ENCODE measurements at regions not wholly inside any gene's neighbourhood (a gene's known extent, or its start where the extent isn't known, plus 50 kb on each side); places are given as distances from the start of the nearest gene placed in this dataset.
"Not testable (repeated sequence)": the region's sequence is repeated elsewhere in the genome, so short reads cannot be mapped to it uniquely, and the experiment has no call there.

DNA sequence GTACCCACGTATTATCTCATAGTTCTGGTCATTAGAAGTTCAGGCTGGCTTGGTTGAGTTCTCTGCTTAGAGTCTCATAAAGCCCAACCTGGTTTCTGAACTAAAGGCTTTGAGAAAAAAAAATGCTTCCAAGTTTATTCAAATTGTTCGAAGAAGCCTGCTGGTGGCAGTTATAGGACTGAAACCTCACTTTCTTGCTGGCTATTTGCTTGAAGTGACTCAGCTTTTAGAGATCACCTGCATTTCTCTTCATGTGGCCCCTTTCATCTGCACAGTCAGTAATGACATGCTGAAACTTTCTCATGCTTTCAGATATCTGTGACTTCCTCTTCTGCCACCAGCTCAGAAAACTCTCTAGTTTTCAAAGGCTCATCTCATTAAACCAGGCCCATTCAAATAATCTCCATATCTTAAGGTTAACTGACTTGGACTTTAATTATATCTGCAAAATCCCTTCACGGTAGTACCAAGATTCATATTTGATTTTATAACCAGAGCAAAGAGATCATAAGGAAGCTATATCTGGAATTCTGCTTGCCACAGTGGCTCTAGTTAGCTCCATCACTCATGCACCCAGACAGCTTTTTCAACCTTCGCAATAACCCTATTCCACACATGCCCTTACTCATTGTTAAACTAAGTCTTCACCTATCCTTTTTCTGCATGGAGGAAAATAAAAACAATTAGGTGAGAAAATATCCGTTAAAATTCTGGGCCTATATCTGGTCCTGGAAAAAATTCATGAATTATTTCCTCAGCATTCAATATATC is 433.8 kb upstream of the CBLB start:
- intact Hi-C loops (cut with micrococcal nuclease) = no loop called here
- no peaks in the 10 kb centered on the region for H3K36me3 ChIP-seq
- DNase-seq = no peak
- no peaks in the 10 kb centered on the region for H3K4me1 ChIP-seq
- H3K27ac ChIP-seq (replicated peaks) = no peak overlapping the region
- TF ChIP-seq, protein P1, sequence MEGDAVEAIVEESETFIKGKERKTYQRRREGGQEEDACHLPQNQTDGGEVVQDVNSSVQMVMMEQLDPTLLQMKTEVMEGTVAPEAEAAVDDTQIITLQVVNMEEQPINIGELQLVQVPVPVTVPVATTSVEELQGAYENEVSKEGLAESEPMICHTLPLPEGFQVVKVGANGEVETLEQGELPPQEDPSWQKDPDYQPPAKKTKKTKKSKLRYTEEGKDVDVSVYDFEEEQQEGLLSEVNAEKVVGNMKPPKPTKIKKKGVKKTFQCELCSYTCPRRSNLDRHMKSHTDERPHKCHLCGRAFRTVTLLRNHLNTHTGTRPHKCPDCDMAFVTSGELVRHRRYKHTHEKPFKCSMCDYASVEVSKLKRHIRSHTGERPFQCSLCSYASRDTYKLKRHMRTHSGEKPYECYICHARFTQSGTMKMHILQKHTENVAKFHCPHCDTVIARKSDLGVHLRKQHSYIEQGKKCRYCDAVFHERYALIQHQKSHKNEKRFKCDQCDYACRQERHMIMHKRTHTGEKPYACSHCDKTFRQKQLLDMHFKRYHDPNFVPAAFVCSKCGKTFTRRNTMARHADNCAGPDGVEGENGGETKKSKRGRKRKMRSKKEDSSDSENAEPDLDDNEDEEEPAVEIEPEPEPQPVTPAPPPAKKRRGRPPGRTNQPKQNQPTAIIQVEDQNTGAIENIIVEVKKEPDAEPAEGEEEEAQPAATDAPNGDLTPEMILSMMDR (IDR thresholded peaks at IDR 0.05; ENCODE audit: borderline replicate concordance) = no peak
- no peak overlapping the region for H3K4me3 ChIP-seq
- H3K27me3 ChIP-seq (ENCODE audit: low read depth) = no peaks in the 10 kb centered on the region
- H3K9me3 ChIP-seq (replicated peaks) = no peaks in the 10 kb centered on the region

DNA sequence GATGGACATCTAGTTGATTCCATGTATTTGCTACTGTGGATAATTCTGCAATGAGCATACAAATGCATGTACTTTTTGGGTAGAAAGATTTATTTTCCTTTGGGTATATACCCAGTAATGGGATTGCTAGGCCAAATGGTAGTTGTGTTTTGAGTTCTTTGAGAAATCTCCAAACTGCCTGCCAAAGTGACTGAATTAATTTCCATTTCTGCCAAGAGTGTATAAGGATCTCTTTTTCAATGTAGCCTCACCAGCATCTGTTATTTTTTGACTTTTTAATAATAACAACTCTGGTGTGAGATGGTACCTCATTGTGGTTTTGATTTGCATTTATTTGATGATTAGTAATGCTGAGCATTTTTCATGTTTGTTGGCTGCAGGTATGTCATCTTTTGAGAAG is 435.0 kb upstream of the CBLB start:
- no peak for DNase-seq
- Histone ChIP-seq H3K27ac (replicated peaks) (no peak overlapping the region), H3K4me1 (no peaks in the 10 kb centered on the region), H3K36me3 (no peaks in the 10 kb centered on the region), H3K27me3 (ENCODE audit: low read depth) (no peaks in the 10 kb centered on the region), H3K4me3 (no peak overlapping the region), H3K9me3 (replicated peaks) (no peaks in the 10 kb centered on the region)
- TF ChIP-seq, protein P1 (IDR thresholded peaks at IDR 0.05; ENCODE audit: borderline replicate concordance) = no peak
- intact Hi-C loops (cut with micrococcal nuclease) = no loop called here

DNA sequence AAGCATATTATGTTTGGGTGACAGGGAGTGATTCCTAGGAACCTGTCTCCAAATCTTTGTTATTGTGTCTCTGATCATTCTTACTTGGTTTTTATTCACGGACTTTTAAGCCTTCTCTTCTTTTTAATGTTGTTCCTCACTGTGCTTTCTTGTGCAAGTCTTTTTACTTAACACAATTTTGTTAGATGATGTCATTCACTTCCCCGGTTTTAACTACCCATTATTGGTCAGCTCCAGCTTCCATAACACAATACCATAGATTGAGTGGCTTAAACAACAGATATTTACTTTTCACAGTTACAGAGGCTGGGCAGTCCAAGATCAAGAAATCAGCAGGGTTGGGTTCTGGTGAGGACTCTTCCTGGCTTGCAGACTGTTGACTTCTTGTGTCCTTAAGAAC is 436.3 kb upstream of the CBLB start:
- Histone ChIP-seq H3K27ac (replicated peaks) (no peak overlapping the region), H3K36me3 (no peaks in the 10 kb centered on the region), H3K4me3 (no peak overlapping the region), H3K9me3 (replicated peaks) (no peaks in the 10 kb centered on the region), H3K27me3 (ENCODE audit: low read depth) (no peaks in the 10 kb centered on the region), H3K4me1 (no peaks in the 10 kb centered on the region)
- TF ChIP-seq, protein P1 (IDR thresholded peaks at IDR 0.05; ENCODE audit: borderline replicate concordance) = no peak
- no peak for DNase-seq
- intact Hi-C loops (cut with micrococcal nuclease) = no loop called here

DNA sequence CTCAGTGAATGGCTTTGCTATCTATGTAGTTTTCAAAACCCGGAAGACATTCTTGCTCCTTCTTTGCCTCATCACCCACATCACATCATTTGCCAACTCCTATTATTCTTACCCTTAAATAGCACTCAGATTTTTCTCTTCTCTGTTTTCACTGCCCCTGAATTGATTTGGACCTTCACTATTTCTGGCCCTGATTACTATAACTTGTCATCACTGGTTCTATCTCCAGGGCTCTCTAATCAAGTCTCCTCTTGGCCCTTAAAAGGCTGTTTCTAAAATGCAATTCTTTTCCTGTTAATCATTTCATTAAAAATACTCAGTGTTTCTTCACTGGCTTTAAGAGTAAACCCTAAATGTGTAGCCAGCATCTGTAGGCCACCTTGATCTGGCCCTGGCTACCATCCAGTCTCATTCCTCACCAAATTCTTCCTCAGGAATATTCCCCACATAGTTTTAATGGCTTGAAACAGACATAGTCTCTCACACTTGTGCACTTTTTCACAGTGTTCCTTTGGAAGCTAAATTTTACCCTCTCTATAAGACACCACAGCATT is 437.1 kb upstream of the CBLB start:
- H3K27me3 ChIP-seq (ENCODE audit: low read depth) = no peaks in the 10 kb centered on the region
- H3K9me3 ChIP-seq (replicated peaks) = no peaks in the 10 kb centered on the region
- H3K4me1 ChIP-seq = no peaks in the 10 kb centered on the region
- no peak for DNase-seq
- TF ChIP-seq, protein P1 (IDR thresholded peaks at IDR 0.05; ENCODE audit: borderline replicate concordance) = no peak
- intact Hi-C loops (cut with micrococcal nuclease) = no loop called here
- no peak overlapping the region for H3K4me3 ChIP-seq
- no peak overlapping the region for H3K27ac ChIP-seq (replicated peaks)
- H3K36me3 ChIP-seq = no peaks in the 10 kb centered on the region

DNA sequence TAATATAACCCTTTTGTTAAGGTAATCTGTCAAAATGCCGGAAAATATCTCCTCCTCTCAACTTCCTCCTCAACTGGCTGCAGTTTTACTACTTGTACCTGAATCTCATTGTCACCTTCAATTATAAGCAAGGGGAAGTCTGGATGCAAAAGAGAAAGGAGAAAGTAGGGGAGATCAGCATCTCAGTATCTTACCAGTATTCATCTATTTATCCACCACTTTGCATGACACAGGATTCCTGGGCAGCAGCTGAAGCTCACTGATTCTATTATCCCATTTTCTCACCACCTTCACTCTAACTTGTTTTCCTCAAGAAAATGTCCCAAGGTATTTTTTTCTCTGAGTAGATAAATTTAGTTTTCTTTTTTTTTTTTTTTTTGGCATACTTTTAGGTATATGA is 440.5 kb upstream of the CBLB start:
- intact Hi-C loops (cut with micrococcal nuclease) = no loop called here
- no peaks in the 10 kb centered on the region for H3K27me3 ChIP-seq (ENCODE audit: low read depth)

DNA sequence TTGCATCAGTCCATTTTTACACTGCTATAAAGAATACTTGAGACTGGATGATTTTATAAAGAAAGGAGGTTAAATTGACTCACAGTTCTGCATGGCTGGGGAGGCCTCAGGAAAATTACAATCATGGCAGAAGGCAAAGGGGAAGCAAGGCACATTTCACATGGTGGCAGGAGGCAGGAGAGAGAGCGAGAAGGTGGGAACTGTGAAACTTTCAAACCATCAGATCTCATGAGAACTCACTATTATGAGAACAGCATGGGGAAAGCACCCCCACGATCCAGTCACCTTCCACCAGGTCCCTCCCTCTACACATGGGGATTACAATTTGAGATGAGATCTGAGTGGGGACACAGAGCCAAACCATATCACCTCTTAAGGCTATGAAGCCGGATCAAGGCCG is 441.0 kb upstream of the CBLB start:
- H3K4me3 ChIP-seq; H3K27ac ChIP-seq (replicated peaks); H3K27me3 ChIP-seq (ENCODE audit: low read depth); DNase-seq; intact Hi-C loops (cut with micrococcal nuclease); H3K36me3 ChIP-seq; H3K9me3 ChIP-seq (replicated peaks); H3K4me1 ChIP-seq: not testable (repeated sequence)

More for the DNA sequence above, 440.5 kb upstream of the CBLB start:
- H3K36me3 ChIP-seq = no peaks in the 10 kb centered on the region
- TF ChIP-seq, protein P1 (IDR thresholded peaks at IDR 0.05; ENCODE audit: borderline replicate concordance) = no peak
- H3K4me1 ChIP-seq = no peaks in the 10 kb centered on the region
- H3K9me3 ChIP-seq (replicated peaks) = no peaks in the 10 kb centered on the region
- no peak for DNase-seq
- H3K4me3 ChIP-seq = no peak overlapping the region
- H3K27ac ChIP-seq (replicated peaks) = no peak overlapping the region
